NCI-H345 (cell line): ENCODE measurements at regions not wholly inside any gene's neighbourhood (a gene's known extent, or its start where the extent isn't known, plus 50 kb on each side); places are given as distances from the start of the nearest gene placed in this dataset.

Source experiments
- DNase-seq: peaks from one replicate; lab custom pipeline; 2025; lab: John Stamatoyannopoulos, UW

DNA sequence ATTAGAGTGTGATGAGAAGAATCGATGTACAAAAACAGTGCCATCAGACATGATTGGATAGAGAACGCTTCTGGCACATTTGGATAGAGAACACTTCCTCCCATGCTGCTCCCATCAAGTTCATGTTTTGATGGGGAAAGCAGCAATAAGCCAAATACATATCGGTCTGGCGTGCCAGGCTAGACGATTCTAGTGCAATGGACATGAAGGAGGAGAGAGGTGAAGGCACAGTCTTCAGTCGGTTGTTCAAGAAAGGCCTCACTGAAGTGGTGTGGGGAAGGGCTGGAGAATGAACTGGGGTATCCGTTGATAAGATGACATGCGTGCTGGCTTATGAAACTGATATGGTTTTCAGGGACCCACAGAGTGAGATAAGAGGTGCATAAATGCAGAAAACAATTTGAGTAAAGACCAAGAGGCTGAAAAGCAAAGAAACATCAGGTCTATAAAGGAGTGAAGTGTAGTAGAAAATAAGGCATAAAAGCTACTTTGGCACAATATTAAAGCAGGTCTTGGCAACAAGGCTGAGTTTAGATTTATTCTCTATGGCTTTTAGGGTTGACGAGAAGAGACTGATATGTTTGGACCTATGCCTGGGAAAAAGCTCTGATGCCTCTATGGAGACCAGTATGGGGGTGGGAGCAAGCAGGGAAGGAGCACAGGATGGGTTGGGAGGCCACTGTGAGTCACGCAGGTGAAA, 117.6 kb upstream of the PIEZO2 start:
- DNase-seq = no peak

DNA sequence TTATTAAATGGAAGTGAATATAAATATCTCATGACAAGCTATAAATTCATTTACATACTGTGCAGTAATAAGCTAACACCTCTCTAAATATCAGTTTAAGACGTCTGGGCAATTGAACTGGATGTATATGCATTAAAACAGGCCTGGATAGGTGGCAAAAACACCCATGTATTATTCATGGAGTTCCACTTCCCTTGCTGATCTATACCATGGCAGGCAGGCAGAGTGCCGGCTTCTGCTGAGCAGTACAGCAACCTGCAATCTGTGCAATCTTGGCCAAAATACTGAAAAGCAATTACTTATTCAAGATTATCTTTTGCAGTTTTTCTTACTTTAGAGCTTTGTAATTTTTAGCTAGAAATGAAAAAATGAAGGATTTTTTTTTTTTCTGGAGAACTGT, 112.1 kb upstream of the PIEZO2 start:
- DNase-seq = no peak

DNA sequence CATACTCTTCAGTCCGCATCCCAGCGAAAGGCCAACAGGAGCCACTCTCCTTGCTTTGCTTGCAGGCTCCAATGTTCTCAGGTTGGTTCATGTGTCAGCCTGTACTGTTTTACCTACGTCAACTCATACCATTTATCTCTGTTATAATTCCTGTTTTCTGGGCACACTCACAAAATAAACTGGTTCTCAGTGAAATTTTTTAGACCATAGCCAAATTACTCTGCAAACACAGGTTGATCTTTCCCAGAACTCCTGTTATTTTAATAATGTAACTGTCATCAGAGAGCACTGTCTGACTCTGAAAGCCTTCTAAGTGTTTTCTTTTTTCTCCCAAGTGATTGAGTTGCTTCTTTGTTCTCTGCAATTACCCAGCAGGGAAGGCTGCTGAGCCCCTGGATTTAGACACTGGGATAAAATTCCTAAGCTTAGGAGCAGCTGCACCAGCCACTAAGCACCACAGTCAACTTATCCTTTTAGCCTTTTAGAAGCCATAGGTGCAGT, 111.6 kb upstream of the PIEZO2 start:
- DNase-seq = peak; percentile 2

DNA sequence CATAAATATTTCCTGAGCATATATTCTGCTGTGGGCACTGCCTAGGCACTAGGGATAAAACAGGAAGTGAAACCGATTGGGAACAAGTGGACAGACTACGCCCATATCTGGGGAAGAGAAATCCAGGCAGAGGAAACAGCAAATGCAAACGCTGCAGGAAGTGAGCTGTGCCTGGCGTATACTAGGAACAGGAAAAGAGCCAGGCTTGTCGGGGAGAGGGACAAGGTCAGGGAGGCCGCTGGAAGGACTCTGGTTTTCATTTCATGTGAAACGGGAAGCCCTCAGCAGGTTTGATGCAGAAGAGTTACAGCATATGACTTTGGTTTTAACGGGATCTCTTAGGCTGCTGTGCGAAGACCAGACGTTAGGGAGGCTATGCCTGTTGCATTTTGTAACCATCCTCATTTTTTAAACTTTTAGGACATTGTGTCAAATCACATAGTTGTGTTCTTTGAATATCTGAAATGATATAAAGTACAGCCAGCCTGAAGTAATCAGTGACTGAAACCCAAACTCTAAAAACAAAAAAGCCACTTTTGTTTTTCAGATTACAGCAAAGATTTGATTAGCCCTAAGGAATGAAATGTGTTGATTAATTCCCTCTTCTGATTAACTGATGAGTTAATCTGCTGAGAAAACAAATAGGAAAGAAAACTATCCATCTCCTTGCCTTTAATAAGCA, 110.2 kb upstream of the PIEZO2 start:
- no peak for DNase-seq

DNA sequence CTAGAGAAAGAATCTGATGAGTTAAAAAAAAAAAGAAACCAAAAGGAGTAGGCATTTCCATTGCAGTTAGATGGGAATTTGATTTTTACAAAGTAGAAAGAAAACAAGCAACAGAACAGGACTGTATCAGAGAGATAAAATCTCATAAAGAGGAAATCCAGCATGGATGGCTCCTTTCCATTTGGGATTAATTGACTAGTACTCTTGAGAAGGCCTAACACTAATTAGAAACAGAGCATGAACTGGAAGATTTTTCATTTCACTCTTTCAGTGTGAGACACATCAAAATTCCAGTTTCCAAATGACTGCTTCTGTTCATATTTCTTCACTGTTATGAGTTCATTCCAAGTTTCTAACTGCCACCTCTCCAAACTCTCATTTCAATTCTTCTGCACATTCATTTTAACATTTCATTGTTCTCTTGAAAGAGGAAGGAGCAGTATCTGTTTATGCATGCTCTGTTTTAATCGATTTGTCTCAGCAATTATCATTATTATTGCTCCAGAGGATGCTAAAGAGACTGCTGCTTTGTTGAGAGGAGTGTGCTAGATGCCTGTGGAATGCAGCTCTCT, 108.8 kb upstream of the PIEZO2 start:
- no peak for DNase-seq

DNA sequence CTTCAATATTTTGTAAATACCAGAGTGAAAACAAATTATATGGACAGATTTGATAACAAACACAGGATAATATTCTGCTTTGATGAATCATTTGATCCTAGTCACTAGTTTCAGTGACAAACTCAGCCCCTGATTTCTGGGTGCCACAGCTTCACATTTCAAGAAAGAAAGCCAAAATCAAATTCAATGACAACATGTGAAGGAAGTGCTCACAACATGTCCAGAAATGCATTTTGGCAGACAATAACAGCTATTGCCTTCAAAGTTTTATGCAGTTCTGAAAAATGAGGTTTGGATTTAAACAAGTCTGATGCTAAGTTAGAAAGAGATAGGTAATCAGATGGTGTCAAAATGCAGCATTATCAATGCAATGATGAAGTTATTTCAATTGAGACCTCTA, 106.9 kb upstream of the PIEZO2 start:
- no peak for DNase-seq

DNA sequence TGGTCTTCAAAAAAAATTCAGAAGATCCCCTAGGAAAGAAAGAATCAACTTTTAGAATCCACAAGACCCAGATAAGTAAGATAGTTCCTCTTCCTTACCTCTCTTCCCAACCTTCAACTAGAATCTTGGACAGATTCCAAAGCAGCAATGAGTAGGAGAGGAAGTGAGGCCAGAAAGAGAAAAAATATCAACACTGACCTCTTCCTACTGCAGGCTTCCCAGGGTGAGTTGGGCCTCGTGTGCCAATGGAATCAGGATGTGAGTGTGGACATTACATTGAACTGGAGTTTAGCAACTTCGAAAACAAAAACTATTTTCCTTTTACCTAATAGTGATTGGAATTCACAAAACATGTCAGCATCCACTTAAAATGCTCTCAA, 102.5 kb upstream of the PIEZO2 start:
- no peak for DNase-seq

DNA sequence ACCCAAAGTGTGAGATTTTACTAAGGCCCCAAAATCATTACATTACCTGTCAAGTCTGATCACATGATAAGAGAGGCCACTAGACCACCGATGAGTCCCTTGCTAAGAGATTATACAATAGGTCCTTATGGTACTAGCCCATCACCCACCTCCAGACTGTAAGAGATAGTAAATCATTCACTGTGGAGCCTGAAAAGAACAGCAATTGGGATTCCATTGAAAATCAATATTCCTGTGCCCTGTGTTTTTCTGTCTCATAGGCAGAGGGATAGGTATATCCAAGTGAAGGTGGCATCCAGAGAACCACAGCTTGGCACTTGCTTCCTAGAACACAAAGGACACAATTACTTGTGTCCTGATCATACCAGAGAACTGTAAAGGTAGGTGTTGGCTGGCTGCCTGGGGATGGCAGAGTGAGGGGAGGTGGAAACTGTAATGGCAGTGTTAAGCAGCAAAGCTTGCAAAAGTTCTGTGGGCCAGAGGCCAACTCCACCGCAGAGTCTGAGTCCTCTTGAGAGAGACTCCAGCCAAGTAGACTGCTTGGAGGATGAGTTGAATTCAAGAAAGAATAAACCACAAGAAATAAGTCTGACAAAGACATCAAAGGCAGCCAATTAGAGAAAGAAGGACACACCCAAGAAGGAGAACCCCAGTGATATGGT, 102.0 kb upstream of the PIEZO2 start:
- DNase-seq = no peak

DNA sequence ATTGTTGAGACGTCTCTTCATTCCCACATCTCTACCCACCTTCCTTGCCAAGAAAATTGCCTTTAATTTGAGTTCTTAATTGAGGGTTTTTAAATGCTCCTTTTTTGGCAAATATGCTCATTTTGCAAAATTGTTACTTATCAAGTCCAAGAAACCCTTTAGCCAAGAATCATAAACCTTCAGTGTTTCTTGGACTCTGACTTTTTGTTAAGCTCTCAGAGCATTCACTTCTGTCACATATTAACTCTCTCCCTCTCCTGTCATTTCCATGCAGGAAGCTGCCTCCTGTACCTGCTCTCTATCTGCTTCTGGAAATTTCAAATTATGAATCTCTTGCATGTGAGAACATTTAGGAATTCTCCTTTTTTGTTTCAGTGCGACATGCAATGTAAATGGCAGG, 100.0 kb upstream of the PIEZO2 start:
- DNase-seq = no peak

DNA sequence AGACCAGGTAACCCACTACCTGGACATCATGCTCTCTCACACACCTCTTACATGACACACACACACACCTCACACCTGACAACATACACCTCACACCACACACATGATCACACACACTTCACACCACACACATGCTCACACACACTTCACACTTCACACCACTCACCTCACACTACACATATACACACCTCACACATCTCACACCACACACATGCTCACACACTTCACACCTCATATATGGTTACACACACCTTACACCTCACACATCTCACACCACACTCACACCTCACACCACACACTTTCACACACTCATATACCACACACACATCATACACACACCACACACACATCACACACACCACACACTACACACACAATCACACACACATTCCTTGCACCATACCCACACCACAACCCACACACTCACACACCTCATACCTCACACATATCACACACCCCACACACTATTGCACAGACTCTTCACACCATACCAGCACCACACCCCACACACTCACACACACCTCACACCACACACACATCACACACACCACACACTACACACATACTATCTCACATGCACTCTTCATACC, 98.1 kb upstream of the PIEZO2 start:
- DNase-seq = no peak

DNA sequence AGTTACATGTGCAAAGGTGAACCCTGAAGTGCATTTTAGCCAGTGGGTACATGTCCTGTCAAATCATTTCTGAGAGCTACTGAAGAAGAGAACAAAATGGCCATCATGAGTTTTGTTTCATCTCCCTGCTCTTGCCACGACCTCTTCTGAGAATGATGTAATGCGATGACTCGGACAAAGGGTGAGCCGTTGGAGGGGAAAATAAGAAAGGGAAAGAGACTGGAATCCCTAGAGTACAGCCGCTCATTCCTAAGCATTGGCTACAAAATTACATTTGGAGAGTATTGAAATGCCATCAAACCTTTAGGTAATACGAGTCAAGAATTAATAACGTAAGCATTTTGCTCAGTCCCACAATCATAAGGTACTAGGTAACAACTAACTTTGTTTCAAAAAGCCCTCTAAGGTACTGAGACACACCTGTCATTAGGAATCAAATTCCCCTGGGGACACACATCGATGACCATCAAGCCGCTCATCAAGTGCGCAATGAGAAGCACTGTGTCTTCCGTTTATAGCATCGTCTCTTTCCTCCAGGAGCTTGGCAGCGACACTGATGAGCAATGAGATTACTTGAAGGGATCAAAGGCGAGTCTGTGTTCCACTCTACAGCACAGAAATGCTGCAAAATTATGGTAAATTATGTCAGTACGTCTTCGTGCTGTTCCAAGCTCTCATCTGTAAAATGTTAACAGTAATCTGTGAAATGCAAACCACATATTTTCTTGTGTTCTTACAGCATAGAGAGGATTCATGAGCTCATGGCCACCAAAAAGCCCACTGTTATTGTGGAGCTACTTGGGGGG, 97.3 kb upstream of the PIEZO2 start:
- no peak for DNase-seq

DNA sequence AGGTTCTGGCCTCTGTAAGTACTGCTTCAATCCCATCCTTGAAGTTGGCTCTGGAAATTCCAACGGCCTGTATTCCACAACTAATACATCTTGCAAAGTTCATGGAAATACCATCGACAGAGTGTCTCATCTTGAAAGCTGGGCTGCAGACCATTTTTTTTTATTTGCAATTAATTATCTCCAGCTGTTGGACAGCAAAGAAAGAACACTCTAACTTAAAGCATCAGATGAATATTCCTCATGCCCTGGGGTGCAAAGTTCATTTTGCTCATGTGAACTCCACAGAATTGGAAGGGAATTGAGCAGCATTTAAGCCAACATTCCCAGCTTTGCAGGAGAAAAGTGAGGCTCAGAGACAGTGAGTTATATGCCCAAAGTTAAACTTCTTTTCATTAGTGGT, 96.5 kb upstream of the PIEZO2 start:
- no peak for DNase-seq

DNA sequence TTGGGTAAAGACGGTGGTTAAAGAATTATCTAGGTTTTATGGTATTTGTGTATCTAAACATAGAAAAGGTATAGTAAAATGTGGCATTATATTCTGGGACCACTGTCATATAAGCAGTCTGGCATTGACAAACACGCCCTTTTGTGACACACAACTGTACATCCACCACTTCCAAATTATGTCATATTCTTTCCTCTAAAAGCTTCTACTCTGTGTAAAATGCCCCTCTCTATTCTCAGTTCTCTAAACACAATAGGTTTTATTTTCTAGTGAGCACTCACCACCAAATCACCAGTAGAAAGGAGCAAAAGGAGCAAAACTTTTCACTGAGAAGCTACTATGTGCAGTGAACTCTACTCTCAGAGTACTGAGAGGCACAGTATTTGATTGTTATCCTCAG, 88.1 kb upstream of the PIEZO2 start:
- no peak for DNase-seq

DNA sequence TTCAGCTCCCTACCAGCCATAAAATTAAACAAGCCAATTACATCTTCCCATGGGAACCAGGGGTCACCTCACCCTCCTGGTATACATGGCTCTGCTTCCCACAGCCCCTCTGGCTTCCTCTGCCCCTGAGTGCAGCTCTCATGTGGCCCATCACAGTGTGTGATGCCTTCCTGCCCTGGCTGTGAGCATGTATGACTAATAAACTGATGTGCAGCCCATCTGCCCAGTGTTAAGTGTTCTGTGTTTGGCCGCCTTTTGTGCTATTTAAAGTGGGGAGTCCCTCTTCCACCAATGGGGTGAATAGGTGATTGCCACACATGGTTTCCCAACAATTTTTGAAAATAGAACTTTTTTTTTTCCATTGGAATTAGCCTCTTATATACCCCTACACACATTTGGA, 87.7 kb upstream of the PIEZO2 start:
- DNase-seq = no peak

DNA sequence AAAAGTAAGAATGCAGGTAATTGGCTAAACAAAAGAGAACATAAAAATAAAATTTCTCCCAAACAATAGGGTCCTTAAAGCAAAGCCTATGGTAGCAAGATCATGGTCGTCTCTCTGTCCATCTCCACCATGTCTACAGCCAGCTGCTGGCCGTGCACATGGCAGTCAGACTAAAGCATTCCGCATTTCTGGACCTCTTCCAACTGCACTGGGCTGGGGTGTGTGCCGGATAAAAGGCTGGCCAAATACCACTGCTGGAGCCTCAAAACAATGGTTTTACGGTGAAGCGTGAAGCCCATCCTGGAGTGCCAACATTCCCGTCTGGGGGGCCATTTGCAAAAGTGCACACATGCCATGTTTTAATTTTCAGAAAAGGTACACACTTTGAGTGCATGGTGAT, 74.8 kb upstream of the PIEZO2 start:
- peak; percentile 49 for DNase-seq

DNA sequence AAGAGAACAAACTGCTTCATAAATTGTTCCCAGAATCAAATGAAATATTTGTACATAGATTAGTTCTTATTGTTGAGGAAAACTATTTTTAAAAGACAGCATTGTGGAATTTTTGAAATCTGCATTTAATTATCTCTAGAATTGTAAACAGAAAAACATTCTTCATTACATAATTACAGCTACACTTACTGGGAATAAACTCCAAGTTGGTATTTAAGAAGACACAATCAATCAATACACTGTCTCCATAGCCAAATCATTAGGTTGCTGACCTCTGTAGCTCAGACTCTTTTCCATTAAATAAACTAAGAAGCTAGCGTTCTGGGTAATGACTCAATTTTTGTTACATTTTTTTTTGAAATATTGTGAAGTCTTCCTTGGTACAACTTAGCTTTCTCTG, 70.2 kb upstream of the PIEZO2 start:
- DNase-seq = no peak

DNA sequence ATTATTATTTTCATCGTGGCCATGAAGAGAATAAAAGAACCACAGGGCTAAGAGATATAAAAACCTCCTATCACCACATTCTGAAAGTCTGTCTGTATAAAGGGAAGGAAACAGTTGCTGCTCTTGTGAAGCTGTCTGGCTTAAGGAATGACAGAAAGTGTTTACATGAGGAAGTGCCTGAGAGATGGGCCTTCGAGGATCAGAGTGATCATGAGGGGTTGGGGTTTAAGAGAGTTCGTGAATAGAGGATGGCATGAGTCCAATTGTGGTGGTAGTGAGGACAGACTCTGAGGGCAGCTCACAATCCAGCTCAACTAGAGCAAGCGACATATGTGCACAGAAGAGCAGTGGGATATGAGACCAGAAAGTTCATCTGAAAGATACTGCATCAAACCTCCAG, 65.8 kb upstream of the PIEZO2 start:
- DNase-seq = no peak

DNA sequence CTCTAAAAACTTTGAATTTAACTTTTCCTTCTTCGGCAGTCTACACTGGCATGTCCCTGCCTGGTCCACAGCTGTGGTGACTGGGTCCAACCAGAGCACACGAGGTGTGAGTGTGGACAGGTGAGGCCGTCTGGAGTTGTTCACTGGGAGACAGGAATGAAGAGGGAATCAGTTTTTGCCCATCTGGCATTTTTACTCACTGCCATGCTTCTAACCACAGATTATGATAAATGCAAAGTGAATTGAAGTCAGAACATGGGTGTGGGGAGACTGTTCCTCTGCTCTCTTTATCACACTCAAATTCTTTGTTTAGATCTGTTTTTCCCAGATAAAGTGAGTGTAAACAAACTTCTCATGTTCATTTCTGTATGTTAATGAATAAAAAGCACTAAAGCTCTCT, 54.7 kb upstream of the PIEZO2 start:
- DNase-seq = no peak

DNA sequence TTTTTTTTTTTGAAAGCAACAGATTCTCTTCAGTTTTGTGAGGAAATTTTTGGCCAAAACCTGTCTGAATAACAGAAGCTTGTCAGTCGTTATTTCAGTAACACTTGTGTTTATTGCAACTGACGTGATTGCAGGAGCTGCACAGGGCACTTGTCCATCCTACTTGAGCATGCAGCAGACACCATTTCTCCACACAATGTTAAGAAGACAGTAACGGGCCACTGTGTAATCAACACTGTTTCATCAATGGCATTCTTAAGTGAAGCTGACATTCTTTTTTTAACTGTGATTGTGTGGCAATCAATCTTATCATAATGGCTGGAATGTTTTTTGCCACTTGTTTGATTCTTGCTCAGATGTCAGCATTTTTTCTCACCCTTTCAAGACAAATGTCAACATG, 50.1 kb upstream of the PIEZO2 start:
- no peak for DNase-seq
